Epithelial cell of proximal tubule (primary cell): ENCODE measurements at regions not wholly inside any gene's neighbourhood (a gene's known extent, or its start where the extent isn't known, plus 50 kb on each side); places are given as distances from the start of the nearest gene placed in this dataset.

Experiments used
- DNase-seq: peaks from one replicate; pipeline ENCODE4 v3.0.0-alpha.2; 2011; ENCODE audit warnings: low read depth
- H3K4me3 ChIP-seq: 2 replicates; pipeline ENCODE4 v1.5.1; 2011; ENCODE audit warnings: low read depth, mild to moderate bottlenecking, low read length
- CTCF ChIP-seq: conservative IDR thresholded peaks from 2 replicates; pipeline ENCODE4 v1.5.1; 2012; ENCODE audit warnings: low read depth, mild to moderate bottlenecking, low read length

- no peak for TF ChIP-seq CTCF
- DNase-seq, result no peak
Measured at GRCh38 chr11:134624166-134624920, 212.3 kb upstream of the B3GAT1 start.

GRCh38 chr11:134623711-134624110, 211.7 kb upstream of the B3GAT1 start:
- no peak for TF ChIP-seq CTCF
- H3K4me3 ChIP-seq, result no peak overlapping the region
- no peak for DNase-seq

More at GRCh38 chr11:134624166-134624920, 212.3 kb upstream of the B3GAT1 start:
- H3K4me3 ChIP-seq, result no peak overlapping the region

GRCh38 chr11:134622458-134622857, 210.4 kb upstream of the B3GAT1 start:
- no peak for TF ChIP-seq CTCF
- H3K4me3 ChIP-seq, result no peak overlapping the region
- no peak for DNase-seq

GRCh38 chr11:134617360-134617759, 205.3 kb upstream of the B3GAT1 start:
- no peak for TF ChIP-seq CTCF
- H3K4me3 ChIP-seq, result no peak overlapping the region
- DNase-seq, result no peak

GRCh38 chr11:134616038-134616437, 204.0 kb upstream of the B3GAT1 start:
- no peak for DNase-seq
- TF ChIP-seq CTCF, result no peak
- no peak overlapping the region for H3K4me3 ChIP-seq

- no peak for DNase-seq
- no peak overlapping the region for H3K4me3 ChIP-seq
- TF ChIP-seq CTCF, result no peak
Measured at GRCh38 chr11:134615041-134615615, 203.1 kb upstream of the B3GAT1 start.

- H3K4me3 ChIP-seq, result no peak overlapping the region
- DNase-seq, result no peak
- TF ChIP-seq CTCF, result no peak
Measured at GRCh38 chr11:134614141-134614540, 202.1 kb upstream of the B3GAT1 start.
